SK-N-SH (cell line): ENCODE measurements at regions not wholly inside any gene's neighbourhood (a gene's known extent, or its start where the extent isn't known, plus 50 kb on each side); places are given as distances from the start of the nearest gene placed in this dataset.

Experiments
- CTCF ChIA-PET: fragments of 300-600, 350-600 bp; formaldehyde crosslinking; extraction: SDS; loops from one replicate; lab custom pipeline; 2021; lab: Yijun Ruan, JAX
- POLR2A ChIA-PET: fragments of 350-600 bp; sonication (Branson Sonifier 250); formaldehyde crosslinking; extraction: SDS; loops from one replicate; lab custom pipeline; 2020; ENCODE audit warnings: antibody characterized with exemption, inconsistent platforms; lab: Yijun Ruan, JAX
- DNase-seq: peaks from one replicate; pipeline ENCODE4 v3.0.0; 2012
- H2AFZ ChIP-seq: fragments of 200-600 bp; sonication (generic); 2 replicates; pipeline ENCODE4 v1.8.1; 2016; ENCODE audit warnings: antibody characterized with exemption, mild to moderate bottlenecking, low read depth
- H3F3A ChIP-seq: fragments of 200-600 bp; sonication (generic); replicated peaks from 2 replicates; pipeline ENCODE3; 2016; ENCODE audit warnings: antibody characterized with exemption, mild to moderate bottlenecking; ENCODE audit not compliant: insufficient read depth
- H3K27ac ChIP-seq, 2 experiments: fragments of 200-500 bp in 1 of 2; fragments of 200-600 bp in 1 of 2; sonication (Bioruptor generic) in 1 of 2; sonication (generic), shearing (Covaris generic) in 1 of 2; 2 replicates each; pipeline versions ENCODE4 v1.5.1 to v1.6.1; 2014 to 2016; ENCODE audit warnings: low read depth in 2 of 2, inconsistent platforms in 1 of 2, low read length in 1 of 2, mild to moderate bottlenecking in 1 of 2, mixed read lengths in 1 of 2
- H3K27me3 ChIP-seq: fragments of 200-600 bp; sonication (generic), shearing (Covaris generic); 2 replicates; pipeline ENCODE4 v1.6.1; 2016; ENCODE audit warnings: mixed run types; ENCODE audit not compliant: insufficient read depth
- H3K36me3 ChIP-seq, 2 experiments: fragments of 200-500 bp in 1 of 2; fragments of 200-600 bp in 1 of 2; sonication (Bioruptor generic) in 1 of 2; sonication (generic) in 1 of 2; replicated peaks in 1 of 2; 2 replicates each; pipeline versions ENCODE3 to v1.5.1; 2014 to 2016; ENCODE audit warnings: low read length in 1 of 2, mild to moderate bottlenecking in 1 of 2; ENCODE audit not compliant: insufficient read depth in 2 of 2, control insufficient read depth in 1 of 2
- H3K4me1 ChIP-seq, 2 experiments: fragments of 200-500 bp in 1 of 2; fragments of 200-600 bp in 1 of 2; sonication (Bioruptor generic) in 1 of 2; sonication (generic), shearing (Covaris generic) in 1 of 2; 2 replicates each; pipeline versions ENCODE4 v1.5.1 to v1.6.1; 2014 to 2016; ENCODE audit warnings: low read depth in 1 of 2, low read length in 1 of 2, mixed run types in 1 of 2; ENCODE audit not compliant: insufficient read depth in 2 of 2, control insufficient read depth in 1 of 2
- H3K4me2 ChIP-seq: fragments of 200-600 bp; sonication (generic), shearing (Covaris generic); 2 replicates; pipeline ENCODE4 v1.6.1; 2017; ENCODE audit warnings: mixed run types
- H3K4me3 ChIP-seq, 2 experiments: fragments of 200-500 bp in 1 of 2; fragments of 200-600 bp in 1 of 2; sonication (Bioruptor generic) in 1 of 2; sonication (generic), shearing (Covaris generic) in 1 of 2; 2 replicates each; pipeline versions ENCODE4 v1.5.1 to v1.8.1; 2014 to 2016; ENCODE audit warnings: low read depth in 2 of 2, inconsistent platforms in 1 of 2, low read length in 1 of 2, mild to moderate bottlenecking in 1 of 2, mixed read lengths in 1 of 2, moderate library complexity in 1 of 2
- H3K79me2 ChIP-seq: fragments of 200-600 bp; sonication (generic); 2 replicates; pipeline ENCODE4 v1.8.1; 2017; ENCODE audit warnings: mild to moderate bottlenecking; ENCODE audit not compliant: insufficient read depth
- H3K9ac ChIP-seq: fragments of 200-600 bp; sonication (generic); 2 replicates; pipeline ENCODE4 v1.6.1; 2017; ENCODE audit warnings: mixed run types
- H3K9me2 ChIP-seq: fragments of 200-600 bp; sonication (generic); 2 replicates; pipeline ENCODE4 v1.6.1; 2017; ENCODE audit warnings: mixed run types
- H3K9me3 ChIP-seq: fragments of 200-600 bp; sonication (generic); 2 replicates; pipeline ENCODE4 v1.6.1; 2017; ENCODE audit warnings: mixed run types, mild to moderate bottlenecking, moderate library complexity
- H4K20me1 ChIP-seq: fragments of 200-600 bp; sonication (generic); 2 replicates; pipeline ENCODE4 v1.6.1; 2017; ENCODE audit warnings: mild to moderate bottlenecking, mixed run types; ENCODE audit not compliant: insufficient read depth
- CHD2 ChIP-seq: fragments of 150-350 bp; IDR thresholded peaks from 2 replicates; pipeline ENCODE4 v1.6.1; 2018; ENCODE audit warnings: low read length; ENCODE audit not compliant: partially characterized antibody
- CTCF ChIP-seq: fragments of 200-600 bp; sonication (generic); IDR thresholded peaks from 2 replicates; pipeline ENCODE4 v1.6.1; 2017; ENCODE audit warnings: antibody characterized with exemption, mild to moderate bottlenecking, moderate library complexity
- ELF1 ChIP-seq: IDR thresholded peaks from 2 replicates; pipeline ENCODE4 v1.4.0; 2012
- EP300 ChIP-seq, 2 experiments: IDR thresholded peaks; 2 replicates each; pipeline versions ENCODE4 v1.4.0 to v1.6.1; 2012; ENCODE audit warnings: borderline replicate concordance in 1 of 2, low read depth in 1 of 2, low read length in 1 of 2
- EZH2phosphoT487 ChIP-seq: fragments of 200-600 bp; sonication (generic); IDR thresholded peaks from 2 replicates; pipeline ENCODE4 v1.6.1; 2017; ENCODE audit warnings: low read depth, mixed run types, mild to moderate bottlenecking, antibody characterized with exemption, moderate library complexity, borderline replicate concordance
- FOXJ3 ChIP-seq: sonication (generic); formaldehyde crosslinking; IDR thresholded peaks from 2 replicates; pipeline ENCODE4 v1.5.1; 2020; ENCODE audit warnings: mild to moderate bottlenecking, missing genetic modification reagents
- GABPA ChIP-seq: IDR thresholded peaks from 2 replicates; pipeline ENCODE4 v1.4.0; 2012; ENCODE audit warnings: low read depth, mild to moderate bottlenecking
- MEF2A ChIP-seq: IDR thresholded peaks from 2 replicates; pipeline ENCODE4 v1.4.0; 2012; ENCODE audit warnings: low read depth, borderline replicate concordance
- MXI1 ChIP-seq: IDR thresholded peaks from 2 replicates; pipeline ENCODE4 v1.6.1; 2012; ENCODE audit warnings: mild to moderate bottlenecking, low read depth, low read length, improper control_type of control experiment
- NRF1 ChIP-seq: IDR thresholded peaks from 2 replicates; pipeline ENCODE4 v1.6.1; 2012; ENCODE audit warnings: low read depth, mild to moderate bottlenecking, low read length
- POLR2AphosphoS5 ChIP-seq: IDR thresholded peaks from 2 replicates; pipeline ENCODE4 v1.6.1; 2012; ENCODE audit warnings: low read depth, low read length
- RAD21 ChIP-seq: IDR thresholded peaks from 2 replicates; pipeline ENCODE4 v1.6.1; 2012; ENCODE audit warnings: mild to moderate bottlenecking, low read length
- RCOR1 ChIP-seq: fragments of 150-350 bp; IDR thresholded peaks from 2 replicates; pipeline ENCODE4 v1.6.1; 2017; ENCODE audit warnings: antibody characterized with exemption, low read length
- RFX5 ChIP-seq: IDR thresholded peaks from 2 replicates; pipeline ENCODE4 v1.6.1; 2012; ENCODE audit warnings: mild to moderate bottlenecking, improper control_type of control experiment, low read length
- RXRA ChIP-seq: IDR thresholded peaks from 2 replicates; pipeline ENCODE4 v1.4.0; 2012; ENCODE audit warnings: low read depth, mild to moderate bottlenecking, borderline replicate concordance
- SIN3A ChIP-seq: IDR thresholded peaks from 2 replicates; pipeline ENCODE4 v1.6.1; 2012; ENCODE audit warnings: low read depth, mild to moderate bottlenecking, low read length, moderate library complexity, borderline replicate concordance
- TAF1 ChIP-seq: IDR thresholded peaks from 2 replicates; pipeline ENCODE4 v1.6.1; 2012; ENCODE audit warnings: low read depth, mild to moderate bottlenecking, low read length, moderate library complexity, borderline replicate concordance
- TCF12 ChIP-seq: IDR thresholded peaks from 2 replicates; pipeline ENCODE4 v1.4.0; 2012
- TEAD4 ChIP-seq: IDR thresholded peaks from 2 replicates; pipeline ENCODE4 v1.4.0; 2012; ENCODE audit warnings: mild to moderate bottlenecking, borderline replicate concordance; ENCODE audit not compliant: insufficient read depth
- USF1 ChIP-seq: IDR thresholded peaks from 2 replicates; pipeline ENCODE4 v1.4.0; 2012; ENCODE audit warnings: low read depth, borderline replicate concordance
- USF2 ChIP-seq: fragments of 150-350 bp; IDR thresholded peaks from 2 replicates; pipeline ENCODE4 v1.6.1; 2017; ENCODE audit warnings: antibody characterized with exemption, low read length, low read depth, borderline replicate concordance
- WGBS: methylation state at CpG from one replicate; pipeline ENCODE4 v1.1.6; 2017; ENCODE audit warnings: low lambda C conversion rate; 5-methylcytosine and 5-hydroxymethylcytosine counted together

GRCh38 chr18:10340821-10341220, 113.6 kb upstream of the APCDD1 start:
- Histone ChIP-seq H3K9me2 (no peaks in the 10 kb centered on the region), H3K79me2 (no peaks in the 10 kb centered on the region), H3K36me3 (no peaks in the 10 kb centered on the region), H4K20me1 (no peaks in the 10 kb centered on the region), H3K27ac (no peak overlapping the region), H3F3A (no peaks in the 10 kb centered on the region), H3K9ac (no peak overlapping the region), H3K9me3 (no peaks in the 10 kb centered on the region), H2AFZ (no peak overlapping the region), H3K27me3 (no peaks in the 10 kb centered on the region), H3K4me3 (no peak overlapping the region), H3K4me1 (no peaks in the 10 kb centered on the region), H3K4me2 (no peak overlapping the region)
- DNase-seq: no peak
- TF ChIP-seq MEF2A (no peak), CHD2 (no peak), EP300 (IDR thresholded peaks at IDR 0.05; ENCODE audit: borderline replicate concordance in 1 of 2, low read depth in 1 of 2, low read length in 1 of 2) (no peak), ELF1 (no peak), RXRA (no peak), USF1 (no peak), FOXJ3 (CRISPR knock-in tag) (no peak), CTCF (no peak), TCF12 (no peak), GABPA (no peak), EZH2phosphoT487 (no peak), USF2 (no peak), POLR2AphosphoS5 (no peak), TAF1 (no peak), NRF1 (no peak), TEAD4 (no peak)
- CTCF ChIA-PET: no interaction called here
- WGBS: 26% methylated on average over 5 of the region's 5 CpGs
- POLR2A ChIA-PET: no interaction called here

GRCh38 chr18:10343778-10344177, 110.7 kb upstream of the APCDD1 start:
- WGBS: 68% methylated on average over 8 of the region's 11 CpGs
- H4K20me1 ChIP-seq: no peaks in the 10 kb centered on the region
- no peak overlapping the region for H3K27ac ChIP-seq
- CTCF ChIA-PET: interaction anchor here (0.8 to 1.0 kb wide), 2 partner anchors 22 to 31 kb away, joined by 3 read pairs; no protein-coding TSS in a partner anchor
- H3K9me2 ChIP-seq: no peaks in the 10 kb centered on the region
- no peaks in the 10 kb centered on the region for H3K9me3 ChIP-seq
- DNase-seq: no peak
- H3K79me2 ChIP-seq: no peaks in the 10 kb centered on the region
- no peak overlapping the region for H3K4me3 ChIP-seq
- H3K4me1 ChIP-seq: no peaks in the 10 kb centered on the region
- no peak overlapping the region for H3K4me2 ChIP-seq
- H2AFZ ChIP-seq: no peak overlapping the region
- no peaks in the 10 kb centered on the region for H3K36me3 ChIP-seq
- H3K27me3 ChIP-seq: no peaks in the 10 kb centered on the region
- no peak overlapping the region for H3K9ac ChIP-seq
- H3F3A ChIP-seq: no peaks in the 10 kb centered on the region
- POLR2A ChIA-PET: no interaction called here
- TF ChIP-seq USF2 (no peak), CHD2 (no peak), NRF1 (no peak), RCOR1 (no peak), ELF1 (no peak), SIN3A (no peak), MEF2A (no peak), TEAD4 (no peak), CTCF (no peak), RAD21 (no peak), MXI1 (no peak), FOXJ3 (CRISPR knock-in tag) (no peak), RFX5 (no peak), USF1 (no peak)
